NCI-H82 (cell line): ENCODE measurements at regions not wholly inside any gene's neighbourhood (a gene's known extent, or its start where the extent isn't known, plus 50 kb on each side); places are given as distances from the start of the nearest gene placed in this dataset.
"Not testable (repeated sequence)": the region's sequence is repeated elsewhere in the genome, so short reads cannot be mapped to it uniquely, and the experiment has no call there.

Experiments used
- DNase-seq: peaks from one replicate; lab custom pipeline; 2025; lab: John Stamatoyannopoulos, UW

GRCh38 chr15:62272290-62272689 is 107.2 kb upstream of the C2CD4B start:
- no peak for DNase-seq

DNA sequence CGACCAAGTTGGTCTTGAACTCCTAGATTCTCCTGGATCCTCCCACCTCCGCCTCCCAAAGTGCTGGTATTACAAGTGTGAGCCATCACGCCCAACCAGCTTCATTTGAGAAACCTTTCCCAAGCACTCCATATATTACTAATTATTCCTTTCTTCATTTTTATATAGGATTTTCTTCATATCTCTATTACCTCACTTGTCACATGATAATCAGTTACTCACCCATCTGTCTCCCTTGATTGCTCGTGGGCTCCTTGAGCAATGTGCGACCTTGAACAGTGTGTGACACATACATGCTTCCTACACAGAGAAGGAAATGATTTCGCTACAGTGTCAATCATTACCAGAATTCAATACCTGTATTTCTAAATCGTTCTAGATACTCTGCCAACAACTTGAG is 110.7 kb upstream of the C2CD4B start:
- DNase-seq: no peak

DNA sequence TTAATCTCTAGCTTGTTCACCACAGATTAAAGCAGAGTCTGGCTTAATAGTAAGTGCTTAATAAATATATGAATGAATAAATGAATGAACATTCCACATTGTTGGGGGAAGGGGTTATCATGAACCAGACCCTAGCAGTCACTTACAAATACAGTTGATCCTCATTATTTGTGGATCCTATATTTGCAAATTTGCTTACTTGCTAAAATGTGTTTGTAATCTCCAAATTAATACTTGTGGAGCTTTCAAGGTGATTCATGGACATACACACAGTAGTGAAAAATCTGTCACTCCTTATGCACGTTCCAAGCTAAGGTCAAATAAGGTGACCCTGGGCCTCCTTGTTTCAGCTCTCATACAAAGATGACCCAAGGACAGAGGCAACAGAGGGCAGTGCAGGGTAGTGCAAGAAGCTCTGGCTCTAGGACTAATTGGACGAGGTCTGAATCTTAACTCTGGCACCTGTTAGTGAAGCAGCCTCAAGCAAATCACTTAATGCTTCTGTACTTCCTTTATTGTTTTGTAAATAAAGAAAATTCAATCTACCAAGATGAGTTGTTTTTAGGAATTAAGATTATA is 112.8 kb upstream of the C2CD4B start:
- peak; percentile 69 for DNase-seq

- peak; percentile 42 for DNase-seq
Measured at GRCh38 chr15:62278534-62278933, 113.4 kb upstream of the C2CD4B start.

DNA sequence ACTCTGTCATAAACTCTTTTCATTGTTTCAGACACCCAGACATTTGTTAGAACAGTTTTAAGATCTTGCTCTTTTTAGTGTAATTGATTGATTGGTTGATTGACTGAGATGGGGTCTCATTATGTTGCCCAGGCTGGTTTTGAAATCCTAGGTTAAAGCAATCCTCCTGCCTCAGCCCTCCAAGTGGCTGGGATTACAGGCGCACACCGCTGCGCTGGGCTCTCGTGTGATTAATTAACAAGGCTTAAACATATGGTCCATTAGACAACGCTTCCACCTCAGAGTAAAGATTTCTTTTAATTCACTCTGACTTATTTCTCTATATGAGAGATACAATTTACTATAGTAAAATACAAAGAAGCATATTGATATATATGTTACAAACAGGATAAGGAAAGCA is 114.0 kb upstream of the C2CD4B start:
- DNase-seq: peak; percentile 91

DNA sequence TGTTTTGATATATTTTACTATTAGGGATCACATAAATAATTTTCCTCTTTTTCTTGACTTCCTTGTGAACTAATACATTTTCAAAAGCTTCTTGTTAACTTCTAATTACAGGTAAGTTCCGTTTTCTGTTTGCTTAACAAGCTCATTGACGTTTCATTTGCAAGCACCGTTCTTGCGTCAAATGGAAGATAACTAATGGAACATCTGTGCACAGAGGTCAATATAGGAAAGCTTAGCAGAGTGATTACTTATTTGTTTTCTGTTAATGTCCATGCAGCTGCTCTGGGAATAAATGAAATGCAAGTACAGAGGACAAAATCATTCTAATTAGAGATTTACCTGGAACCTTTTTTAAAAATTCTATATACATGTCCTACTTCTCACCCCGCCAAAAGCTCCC is 115.5 kb upstream of the C2CD4B start:
- peak; percentile 43 for DNase-seq

GRCh38 chr15:62281801-62282200 is 116.7 kb upstream of the C2CD4B start:
- DNase-seq: not testable (repeated sequence)

GRCh38 chr15:62287066-62287857 is 122.2 kb upstream of the C2CD4B start:
- no peak for DNase-seq

DNA sequence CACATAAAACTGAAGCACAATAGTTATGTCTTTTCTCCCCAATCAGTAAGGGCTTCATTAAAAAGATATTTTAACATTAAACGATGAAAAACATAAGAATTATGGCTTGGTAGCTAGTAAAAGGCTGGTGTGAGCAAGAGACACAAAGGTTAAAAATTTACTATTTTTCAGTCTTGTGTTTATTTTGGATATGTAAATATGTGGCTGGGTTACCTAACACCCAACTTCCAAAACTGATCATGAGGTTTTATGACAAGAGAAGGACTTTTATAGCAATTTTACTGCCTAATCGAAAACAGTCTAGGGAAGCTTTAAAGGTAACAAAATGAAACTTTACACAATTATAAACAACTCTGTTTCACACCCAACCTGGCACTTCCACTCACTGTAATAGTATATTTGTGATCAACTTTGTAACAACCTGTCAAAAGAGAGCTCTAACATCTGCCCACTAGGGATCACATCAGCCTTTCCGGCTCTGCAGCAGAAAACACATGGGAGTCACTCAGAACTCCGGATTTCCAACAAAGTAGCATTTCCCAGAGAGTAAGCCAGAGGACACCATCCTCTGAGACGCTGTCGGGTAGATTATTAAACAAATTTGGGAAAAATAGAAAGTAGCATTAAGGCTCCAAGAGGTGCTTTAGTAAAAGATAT is 123.4 kb upstream of the C2CD4B start:
- no peak for DNase-seq

GRCh38 chr15:62291262-62291661 is 126.2 kb upstream of the C2CD4B start:
- DNase-seq: no peak

DNA sequence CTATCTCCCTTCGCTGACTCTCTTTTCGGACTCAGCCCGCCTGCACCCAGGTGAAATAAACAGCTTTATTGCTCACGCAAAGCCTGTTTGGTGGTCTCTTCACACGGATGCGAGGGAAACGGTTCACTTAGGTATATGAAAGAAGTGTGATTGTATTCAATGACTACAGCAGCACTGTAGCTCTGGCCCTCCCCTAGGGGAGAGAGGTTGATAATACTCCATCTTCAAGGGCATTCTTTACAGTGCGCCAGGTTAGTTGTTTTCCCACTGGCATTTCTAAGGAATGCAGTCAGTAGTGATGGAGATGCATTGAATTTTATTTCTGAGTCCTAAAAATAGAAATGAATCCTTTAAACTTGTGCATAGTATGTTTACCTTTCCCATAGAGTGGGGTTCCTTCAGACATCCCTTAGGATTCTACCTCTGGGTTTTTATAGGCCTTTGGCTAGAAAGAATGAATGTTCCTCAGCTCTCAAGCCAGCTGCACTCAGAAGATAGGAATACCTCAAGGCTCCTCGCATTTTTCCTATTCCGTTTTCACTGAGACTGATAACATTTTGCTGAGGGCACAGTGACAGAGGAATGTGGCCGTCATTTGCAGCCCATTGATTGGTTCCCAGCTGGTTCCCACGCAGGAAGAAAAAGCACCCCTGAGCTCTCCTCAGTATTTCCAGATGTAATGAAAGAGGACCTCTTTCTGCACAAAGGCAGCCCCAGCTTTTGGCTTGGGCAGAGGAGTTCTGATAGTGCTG is 131.8 kb upstream of the C2CD4B start:
- DNase-seq: no peak

- DNase-seq: no peak
Measured at GRCh38 chr15:62297522-62297921, 132.4 kb upstream of the C2CD4B start.

GRCh38 chr15:62297933-62298332 is 132.8 kb upstream of the C2CD4B start:
- DNase-seq: no peak

DNA sequence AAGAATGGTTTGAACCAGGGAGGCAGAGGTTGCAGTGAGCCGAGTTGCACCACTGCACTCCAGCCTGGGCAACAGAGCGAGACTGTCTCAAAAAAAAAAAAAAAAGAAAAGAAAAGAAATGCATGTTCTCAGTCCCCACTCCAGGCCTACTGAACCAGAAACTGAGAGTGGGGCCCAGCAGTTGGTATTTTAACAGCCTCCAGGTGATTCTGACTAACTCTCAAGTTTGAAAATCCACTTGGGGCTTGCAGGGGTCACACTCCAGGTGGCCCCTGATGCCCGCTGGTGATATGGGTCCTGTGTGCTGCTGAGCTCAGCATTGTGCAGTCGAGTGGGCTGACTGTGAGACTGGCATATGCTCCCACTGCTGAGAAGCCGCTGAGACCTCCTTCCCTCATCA is 133.7 kb upstream of the C2CD4B start:
- DNase-seq: no peak

- DNase-seq: no peak
Measured at GRCh38 chr15:62299541-62299940, 134.5 kb upstream of the C2CD4B start.

GRCh38 chr15:62301993-62302675 is 137.0 kb upstream of the C2CD4B start:
- DNase-seq: no peak

- DNase-seq: peak; percentile 92
Measured at GRCh38 chr15:62306851-62307504, 141.9 kb upstream of the C2CD4B start.

GRCh38 chr15:62307551-62307950 is 142.5 kb upstream of the C2CD4B start:
- no peak for DNase-seq

- DNase-seq: no peak
Measured at GRCh38 chr15:62316413-62317060, 151.5 kb upstream of the C2CD4B start.

- no peak for DNase-seq
Measured at GRCh38 chr15:62320259-62320658, 155.2 kb upstream of the C2CD4B start.

DNA sequence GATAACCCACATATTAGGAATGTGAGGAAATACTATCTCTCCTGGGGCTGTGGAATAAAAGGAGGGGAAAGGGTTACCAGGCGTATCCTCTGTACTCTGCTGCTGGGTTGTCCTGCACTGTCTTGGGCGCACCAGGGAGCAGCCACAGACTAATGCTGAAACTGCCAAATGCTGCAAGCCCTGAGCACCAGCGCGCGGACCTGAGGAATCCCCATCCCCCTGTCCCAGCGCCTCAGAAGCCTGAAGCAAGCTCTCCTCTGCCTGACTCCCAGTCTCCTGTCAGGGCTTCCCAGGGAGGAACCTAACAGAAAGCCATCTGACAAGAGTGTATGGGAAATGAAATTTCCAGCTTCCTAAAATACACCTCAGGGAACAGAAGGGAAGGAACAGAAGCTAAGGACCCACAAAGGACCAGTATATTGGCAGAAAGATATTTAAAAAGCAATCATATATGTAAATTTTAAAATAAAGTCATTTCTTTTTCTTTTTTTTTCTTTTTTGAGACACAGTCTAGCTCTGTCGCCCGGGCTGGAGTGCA is 158.3 kb upstream of the C2CD4B start:
- DNase-seq: no peak
